Colonic mucosa (tissue), 4 donors: ENCODE measurements at regions not wholly inside any gene's neighbourhood (a gene's known extent, or its start where the extent isn't known, plus 50 kb on each side); places are given as distances from the start of the nearest gene placed in this dataset.

ENCODE experiments used
- DNase-seq: peaks from one replicate; pipeline ENCODE4 v3.0.0-alpha.2; 2020
- H3K27ac ChIP-seq: fragments of 200-600 bp; one replicate; pipeline ENCODE4 v1.8.0; 2021
- H3K27me3 ChIP-seq: fragments of 200-600 bp; one replicate; pipeline ENCODE4 v1.8.0; 2021
- H3K36me3 ChIP-seq: fragments of 200-600 bp; one replicate; pipeline ENCODE4 v1.8.0; 2021
- H3K4me1 ChIP-seq: fragments of 200-600 bp; one replicate; pipeline ENCODE4 v1.8.0; 2021; ENCODE audit warnings: mild to moderate bottlenecking
- H3K4me3 ChIP-seq: fragments of 200-600 bp; one replicate; pipeline ENCODE4 v1.8.0; 2021
- H3K9ac ChIP-seq, 2 donors: one replicate each; pipeline ENCODE4 v1.7.0; 2013; ENCODE audit warnings: control low read depth in 2 of 2, low read depth in 2 of 2, low read length in 2 of 2
- H3K9me3 ChIP-seq: fragments of 200-600 bp; one replicate; pipeline ENCODE4 v1.8.0; 2021
- CTCF ChIP-seq: fragments of 200-600 bp; IDR thresholded peaks from one replicate; pipeline ENCODE4 v1.8.0; 2022; ENCODE audit warnings: antibody characterized with exemption, mild to moderate bottlenecking
- intact Hi-C: fragments of 100-400 bp; cut with DNase I; formaldehyde crosslinking; loops from one replicate; pipeline ENCODE4 v1.14.1; 2022
- donor health status: healthy.
- donor health status: DM: no; HTN: no; CAD: no.
- donor health status: DM: no; HTN: no; CAD: no.

- no peak for DNase-seq
- H3K27ac ChIP-seq, result no peak overlapping the region
- no peak overlapping the region for H3K4me3 ChIP-seq
- TF ChIP-seq CTCF, result no peak
- intact Hi-C loops, result no loop called here
- no peaks in the 10 kb centered on the region for H3K27me3 ChIP-seq
- no peaks in the 10 kb centered on the region for H3K9me3 ChIP-seq
- H3K4me1 ChIP-seq, result peaks cover 5% of the 10 kb centered on the region
- no peak overlapping the region for H3K9ac ChIP-seq
- H3K36me3 ChIP-seq, result no peaks in the 10 kb centered on the region
These were observed 97.6 kb downstream of the NAV1 start for GRCh38 chr1:201636510-201636971.

- no peak overlapping the region for H3K4me3 ChIP-seq
- peaks cover 5% of the 10 kb centered on the region for H3K4me1 ChIP-seq
- intact Hi-C loops, result no loop called here
- no peak for TF ChIP-seq CTCF
- H3K9me3 ChIP-seq, result no peaks in the 10 kb centered on the region
- no peak overlapping the region for H3K27ac ChIP-seq
- no peaks in the 10 kb centered on the region for H3K36me3 ChIP-seq
- no peaks in the 10 kb centered on the region for H3K27me3 ChIP-seq
- no peak overlapping the region for H3K9ac ChIP-seq
- DNase-seq, result no peak
These were observed 98.6 kb downstream of the NAV1 start for GRCh38 chr1:201637282-201638079.

DNA sequence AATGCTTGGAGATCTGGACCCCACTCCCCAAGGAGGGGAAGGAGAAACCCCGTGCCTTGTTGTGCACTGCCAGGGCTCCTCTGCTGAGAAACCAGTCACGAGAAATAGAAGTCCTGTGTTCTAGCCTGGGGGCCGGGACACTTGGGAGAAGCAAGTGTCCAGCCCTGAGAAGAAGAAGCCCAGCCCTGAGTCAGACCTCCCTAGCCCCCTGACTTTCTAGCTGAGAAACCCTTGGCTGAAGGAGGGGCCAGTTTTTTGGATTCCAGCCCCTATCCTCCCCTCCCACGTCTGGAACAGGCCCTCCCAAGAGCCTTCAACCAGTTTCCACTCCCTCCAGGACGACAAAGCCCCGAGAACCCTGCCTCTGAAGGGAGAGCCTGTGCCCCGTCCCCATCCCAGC is 100.5 kb downstream of the NAV1 start:
- no peak overlapping the region for H3K4me3 ChIP-seq
- intact Hi-C loops, result no loop called here

DNA sequence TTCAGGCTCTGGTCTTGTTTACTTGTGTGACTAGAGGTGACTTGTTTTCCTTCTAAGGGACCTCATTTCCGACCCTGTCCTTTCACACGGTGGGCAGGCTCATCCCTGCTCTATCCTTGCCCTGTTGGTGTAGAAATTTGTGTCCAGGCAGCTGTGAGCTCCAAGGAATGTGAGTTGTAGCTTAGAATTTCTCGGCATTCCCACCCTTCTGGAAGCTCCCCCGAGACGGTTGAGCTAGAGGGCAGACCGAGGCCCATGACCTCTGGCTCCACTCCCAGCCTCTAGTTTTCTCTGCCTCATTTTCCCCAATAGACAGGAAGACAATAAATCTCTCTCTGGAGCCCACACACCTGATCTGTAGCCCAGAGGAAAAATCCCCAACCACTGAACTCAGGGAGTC is 100.9 kb downstream of the NAV1 start:
- no peak for TF ChIP-seq CTCF
- H3K4me1 ChIP-seq, result no peaks in the 10 kb centered on the region
- no peaks in the 10 kb centered on the region for H3K9me3 ChIP-seq
- H3K27me3 ChIP-seq, result no peaks in the 10 kb centered on the region
- no peak overlapping the region for H3K9ac ChIP-seq
- no peak overlapping the region for H3K27ac ChIP-seq
- no peak for DNase-seq
- no peak overlapping the region for H3K4me3 ChIP-seq
- intact Hi-C loops, result no loop called here
- no peaks in the 10 kb centered on the region for H3K36me3 ChIP-seq

More for the DNA sequence above, 100.5 kb downstream of the NAV1 start:
- no peaks in the 10 kb centered on the region for H3K9me3 ChIP-seq
- no peak for DNase-seq
- H3K27me3 ChIP-seq, result no peaks in the 10 kb centered on the region
- no peak for TF ChIP-seq CTCF
- H3K27ac ChIP-seq, result no peak overlapping the region
- H3K4me1 ChIP-seq, result no peaks in the 10 kb centered on the region
- H3K36me3 ChIP-seq, result no peaks in the 10 kb centered on the region
- no peak overlapping the region for H3K9ac ChIP-seq

DNA sequence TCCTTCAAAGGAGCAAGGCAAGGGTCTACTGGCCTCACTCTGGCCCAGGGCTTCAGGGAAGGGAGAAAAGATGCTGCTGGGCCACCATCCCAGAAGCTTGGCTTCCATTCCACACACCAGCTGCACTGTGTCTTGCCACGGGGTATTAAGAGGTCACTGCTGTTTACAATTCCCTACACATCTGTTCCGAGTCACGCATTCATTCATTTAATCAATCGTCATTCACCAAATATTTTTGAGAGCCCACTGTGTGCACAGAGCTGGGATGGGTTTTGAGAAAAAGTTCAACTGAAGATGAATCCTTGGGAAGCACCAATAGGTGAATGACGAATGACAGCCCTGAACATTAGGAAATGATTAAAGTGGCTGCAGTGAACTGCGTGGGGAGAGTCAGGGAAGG is 101.7 kb downstream of the NAV1 start:
- intact Hi-C loops, result no loop called here
- H3K9me3 ChIP-seq, result no peaks in the 10 kb centered on the region
- DNase-seq, result peak; percentile 47
- no peaks in the 10 kb centered on the region for H3K4me1 ChIP-seq
- no peak overlapping the region for H3K27ac ChIP-seq
- H3K36me3 ChIP-seq, result no peaks in the 10 kb centered on the region
- no peak overlapping the region for H3K9ac ChIP-seq
- no peak for TF ChIP-seq CTCF
- H3K4me3 ChIP-seq, result no peak overlapping the region
- H3K27me3 ChIP-seq, result no peaks in the 10 kb centered on the region
